ENCODE measurements at regions not wholly inside any gene's neighbourhood (a gene's known extent, or its start where the extent isn't known, plus 50 kb on each side); places are given as distances from the start of the nearest gene placed in this dataset.
A peak's percentile ranks its signal among the peaks of the same experiment; 100 is the strongest.

DNA sequence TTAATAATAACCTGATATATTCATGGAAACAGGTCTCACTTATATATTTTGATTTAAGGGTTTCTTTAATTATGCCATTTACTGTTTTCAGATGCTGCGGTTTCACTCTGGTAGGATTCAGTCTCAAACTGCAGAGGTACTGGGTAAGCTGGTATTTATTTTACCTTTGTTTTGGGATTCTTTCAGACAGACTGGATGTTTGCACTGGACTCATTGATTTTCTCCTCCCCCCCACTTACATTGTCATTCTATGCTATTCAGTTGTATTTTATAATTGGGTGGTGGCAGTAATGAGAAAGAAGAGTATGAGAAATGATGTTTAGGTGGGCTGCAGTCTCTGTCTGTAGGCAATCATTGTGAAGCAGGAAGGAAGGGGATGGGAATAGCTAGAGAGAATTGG is 155.6 kb downstream of the AQP4 start:
- H3K9me3 Mint-ChIP-seq, result no peaks in the 10 kb centered on the region
- Histone ChIP-seq H3K27me3 (ENCODE audit: control insufficient read depth, insufficient read depth, low read length, poor library complexity, severe bottlenecking) (peaks cover 28% of the 10 kb centered on the region), H3K36me3 (ENCODE audit: control insufficient read depth, insufficient read depth, low read length) (no peaks in the 10 kb centered on the region), H3K9me3 (ENCODE audit: control insufficient read depth, low read length) (no peaks in the 10 kb centered on the region), H3K4me1 (ENCODE audit: control insufficient read depth, insufficient read depth, low read length) (peaks cover 16% of the 10 kb centered on the region), H3K27ac (ENCODE audit: low read depth, low read length) (no peak overlapping the region), H3K4me3 (ENCODE audit: low read length) (peak overlapping the region; percentile 30), H3K9ac (ENCODE audit: extremely low read depth, low read length, poor library complexity, severe bottlenecking) (no peak overlapping the region)
- H3K4me3 Mint-ChIP-seq, result no peak overlapping the region
- H3K4me1 Mint-ChIP-seq, result peaks cover 36% of the 10 kb centered on the region
- H3K27me3 Mint-ChIP-seq (ENCODE audit: insufficient read depth), result peaks cover 26% of the 10 kb centered on the region
- TF ChIP-seq, protein P1, sequence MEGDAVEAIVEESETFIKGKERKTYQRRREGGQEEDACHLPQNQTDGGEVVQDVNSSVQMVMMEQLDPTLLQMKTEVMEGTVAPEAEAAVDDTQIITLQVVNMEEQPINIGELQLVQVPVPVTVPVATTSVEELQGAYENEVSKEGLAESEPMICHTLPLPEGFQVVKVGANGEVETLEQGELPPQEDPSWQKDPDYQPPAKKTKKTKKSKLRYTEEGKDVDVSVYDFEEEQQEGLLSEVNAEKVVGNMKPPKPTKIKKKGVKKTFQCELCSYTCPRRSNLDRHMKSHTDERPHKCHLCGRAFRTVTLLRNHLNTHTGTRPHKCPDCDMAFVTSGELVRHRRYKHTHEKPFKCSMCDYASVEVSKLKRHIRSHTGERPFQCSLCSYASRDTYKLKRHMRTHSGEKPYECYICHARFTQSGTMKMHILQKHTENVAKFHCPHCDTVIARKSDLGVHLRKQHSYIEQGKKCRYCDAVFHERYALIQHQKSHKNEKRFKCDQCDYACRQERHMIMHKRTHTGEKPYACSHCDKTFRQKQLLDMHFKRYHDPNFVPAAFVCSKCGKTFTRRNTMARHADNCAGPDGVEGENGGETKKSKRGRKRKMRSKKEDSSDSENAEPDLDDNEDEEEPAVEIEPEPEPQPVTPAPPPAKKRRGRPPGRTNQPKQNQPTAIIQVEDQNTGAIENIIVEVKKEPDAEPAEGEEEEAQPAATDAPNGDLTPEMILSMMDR (conservative IDR thresholded peaks at IDR 0.05), result no peak
- DNase-seq, result no peak
- H3K36me3 Mint-ChIP-seq (ENCODE audit: low read depth), result no peaks in the 10 kb centered on the region
- WGBS, 2 experiments (ENCODE audit: insufficient coverage in 1 of 2, insufficient read length in 1 of 2), result no CpG with 5 or more reads among the region's 1 CpG
- H3K27ac Mint-ChIP-seq, result peak overlapping the region; percentile 8

DNA sequence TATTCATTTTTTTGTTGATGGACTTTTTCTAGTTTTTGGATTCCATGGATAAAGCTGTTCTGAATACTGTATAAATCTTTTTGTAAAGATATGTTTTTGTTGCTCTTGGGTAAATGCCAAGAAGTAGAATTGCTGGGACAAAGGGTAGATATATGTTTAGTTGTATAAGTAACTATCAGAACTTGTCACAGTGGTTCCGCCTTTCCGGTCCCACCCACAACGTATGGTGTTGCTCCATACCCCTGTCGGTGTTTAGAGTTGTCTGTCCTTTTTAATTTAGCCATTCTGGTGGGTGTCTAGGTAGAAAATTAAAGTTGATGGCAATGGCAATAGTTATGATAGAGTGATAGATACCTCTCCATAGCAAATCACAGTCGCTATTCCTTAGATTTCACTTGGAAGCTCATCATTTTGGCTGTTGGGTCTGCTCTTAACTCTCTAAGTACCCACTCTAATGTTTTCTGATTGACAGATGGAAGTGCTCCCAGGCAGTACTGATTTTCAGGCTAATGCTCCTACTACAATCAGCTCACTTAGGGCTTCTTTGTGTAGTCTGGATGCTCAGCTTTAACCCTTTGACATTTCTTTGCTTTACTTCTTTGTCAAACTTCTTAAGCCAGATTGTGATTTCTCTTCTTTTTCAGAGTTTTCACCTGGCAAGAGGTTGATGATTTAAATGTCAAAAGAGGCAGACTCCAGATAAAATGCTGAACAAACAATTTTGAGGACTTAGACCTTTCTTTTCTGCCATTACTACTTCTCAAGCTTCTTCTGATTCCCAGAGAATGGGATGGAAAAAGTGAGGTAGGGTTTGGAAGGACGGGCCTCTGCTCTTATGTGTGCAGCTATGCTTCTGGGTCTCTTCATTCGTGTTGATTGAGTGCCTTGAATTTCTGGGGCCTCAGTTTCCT is 156.4 kb downstream of the AQP4 start:
- WGBS, 2 experiments (ENCODE audit: insufficient coverage in 1 of 2, insufficient read length in 1 of 2), result 83 to 85% methylated on average over 6 to 7 of the region's 7 CpGs
- peak overlapping the region; percentile 30 for H3K4me3 ChIP-seq (ENCODE audit: low read length)
- Mint-ChIP-seq H3K36me3 (ENCODE audit: low read depth) (no peaks in the 10 kb centered on the region), H3K9me3 (no peaks in the 10 kb centered on the region), H3K4me1 (peaks cover 41% of the 10 kb centered on the region), H3K4me3 (no peak overlapping the region), H3K27ac (no peak overlapping the region), H3K27me3 (ENCODE audit: insufficient read depth) (peaks cover 34% of the 10 kb centered on the region)
- no peak overlapping the region for H3K9ac ChIP-seq (ENCODE audit: extremely low read depth, low read length, poor library complexity, severe bottlenecking)
- no peaks in the 10 kb centered on the region for H3K36me3 ChIP-seq (ENCODE audit: control insufficient read depth, insufficient read depth, low read length)
- no peak overlapping the region for H3K27ac ChIP-seq (ENCODE audit: low read depth, low read length)
- peaks cover 20% of the 10 kb centered on the region for H3K4me1 ChIP-seq (ENCODE audit: control insufficient read depth, insufficient read depth, low read length)
- TF ChIP-seq, protein P1 (conservative IDR thresholded peaks at IDR 0.05), result no peak
- no peaks in the 10 kb centered on the region for H3K9me3 ChIP-seq (ENCODE audit: control insufficient read depth, low read length)
- peaks cover 29% of the 10 kb centered on the region for H3K27me3 ChIP-seq (ENCODE audit: control insufficient read depth, insufficient read depth, low read length, poor library complexity, severe bottlenecking)
- no peak for DNase-seq

DNA sequence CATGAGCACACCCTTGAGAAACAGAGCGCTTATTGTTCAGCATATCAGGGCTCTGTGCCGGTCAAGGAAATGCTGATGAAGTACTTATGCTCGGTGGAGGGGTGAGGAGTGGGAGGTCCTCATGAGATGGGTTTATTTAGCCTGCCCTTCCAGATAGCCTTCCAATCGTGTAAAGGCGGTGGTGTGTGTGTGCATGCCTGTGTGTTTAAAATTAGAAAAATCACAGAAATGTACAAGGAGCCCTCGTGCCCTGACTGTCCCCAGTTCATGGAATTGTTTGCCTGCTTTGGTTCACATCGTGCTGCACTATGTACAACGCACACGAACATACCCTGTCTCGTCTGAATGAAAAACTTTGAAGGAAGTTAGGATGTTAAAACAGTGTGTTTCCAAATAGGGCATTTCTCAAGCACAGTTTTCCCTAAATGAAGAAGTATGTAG is 158.6 kb downstream of the AQP4 start:
- Mint-ChIP-seq H3K4me3 (no peak overlapping the region), H3K27ac (no peak overlapping the region), H3K9me3 (no peaks in the 10 kb centered on the region), H3K4me1 (peaks cover 42% of the 10 kb centered on the region), H3K27me3 (ENCODE audit: insufficient read depth) (peaks cover 49% of the 10 kb centered on the region), H3K36me3 (ENCODE audit: low read depth) (no peaks in the 10 kb centered on the region)
- no peak for DNase-seq
- TF ChIP-seq, protein P1 (conservative IDR thresholded peaks at IDR 0.05), result no peak
- 92 to 93% methylated on average over 7 to 10 of the region's 10 CpGs for WGBS, 2 experiments (ENCODE audit: insufficient coverage in 1 of 2, insufficient read length in 1 of 2)
- H3K36me3 ChIP-seq (ENCODE audit: control insufficient read depth, insufficient read depth, low read length), result no peaks in the 10 kb centered on the region
- H3K27me3 ChIP-seq (ENCODE audit: control insufficient read depth, insufficient read depth, low read length, poor library complexity, severe bottlenecking), result peaks cover 45% of the 10 kb centered on the region
- H3K9me3 ChIP-seq (ENCODE audit: control insufficient read depth, low read length), result no peaks in the 10 kb centered on the region
- no peak overlapping the region for H3K9ac ChIP-seq (ENCODE audit: extremely low read depth, low read length, poor library complexity, severe bottlenecking)
- H3K4me3 ChIP-seq (ENCODE audit: low read length), result no peak overlapping the region
- H3K27ac ChIP-seq (ENCODE audit: low read depth, low read length), result no peak overlapping the region
- peaks cover 20% of the 10 kb centered on the region for H3K4me1 ChIP-seq (ENCODE audit: control insufficient read depth, insufficient read depth, low read length)
